ENCODE measurements at regions not wholly inside any gene's neighbourhood (a gene's known extent, or its start where the extent isn't known, plus 50 kb on each side); places are given as distances from the start of the nearest gene placed in this dataset.

DNA sequence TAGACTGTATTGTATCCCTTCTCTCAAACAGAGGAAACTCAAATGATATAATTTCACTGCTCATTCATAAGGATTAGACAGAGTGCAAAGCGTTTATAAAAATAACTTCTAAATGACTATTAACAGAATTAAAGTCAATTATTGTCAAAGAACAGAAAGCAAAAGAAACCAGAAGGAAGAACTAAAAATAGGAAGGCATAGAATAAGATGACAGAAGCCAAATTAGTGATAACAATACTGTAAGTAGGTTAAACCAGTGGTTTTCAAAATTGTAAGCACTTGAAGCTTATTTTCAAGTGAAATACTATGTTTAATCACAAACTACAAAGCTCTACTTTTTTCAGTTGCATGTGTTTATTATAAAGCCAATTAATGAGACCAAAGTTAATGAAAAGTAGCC is 305.2 kb downstream of the PPP1R2C start:
- TF ChIP-seq POLR2AphosphoS5 (IDR thresholded peaks at IDR 0.05): no peak
- TF ChIP-seq EP300 (IDR thresholded peaks at IDR 0.05): no peak
- no peak for TF ChIP-seq POLR2A (IDR thresholded peaks at IDR 0.05)
- TF ChIP-seq, protein P1, sequence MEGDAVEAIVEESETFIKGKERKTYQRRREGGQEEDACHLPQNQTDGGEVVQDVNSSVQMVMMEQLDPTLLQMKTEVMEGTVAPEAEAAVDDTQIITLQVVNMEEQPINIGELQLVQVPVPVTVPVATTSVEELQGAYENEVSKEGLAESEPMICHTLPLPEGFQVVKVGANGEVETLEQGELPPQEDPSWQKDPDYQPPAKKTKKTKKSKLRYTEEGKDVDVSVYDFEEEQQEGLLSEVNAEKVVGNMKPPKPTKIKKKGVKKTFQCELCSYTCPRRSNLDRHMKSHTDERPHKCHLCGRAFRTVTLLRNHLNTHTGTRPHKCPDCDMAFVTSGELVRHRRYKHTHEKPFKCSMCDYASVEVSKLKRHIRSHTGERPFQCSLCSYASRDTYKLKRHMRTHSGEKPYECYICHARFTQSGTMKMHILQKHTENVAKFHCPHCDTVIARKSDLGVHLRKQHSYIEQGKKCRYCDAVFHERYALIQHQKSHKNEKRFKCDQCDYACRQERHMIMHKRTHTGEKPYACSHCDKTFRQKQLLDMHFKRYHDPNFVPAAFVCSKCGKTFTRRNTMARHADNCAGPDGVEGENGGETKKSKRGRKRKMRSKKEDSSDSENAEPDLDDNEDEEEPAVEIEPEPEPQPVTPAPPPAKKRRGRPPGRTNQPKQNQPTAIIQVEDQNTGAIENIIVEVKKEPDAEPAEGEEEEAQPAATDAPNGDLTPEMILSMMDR (IDR thresholded peaks at IDR 0.05): no peak
- H3K27ac ChIP-seq: no peak overlapping the region
- no peaks in the 10 kb centered on the region for H3K36me3 ChIP-seq
- no peaks in the 10 kb centered on the region for H3K4me1 ChIP-seq
- no peak for ATAC-seq
- no peaks in the 10 kb centered on the region for H3K27me3 ChIP-seq
- no peak overlapping the region for H3K4me3 ChIP-seq
- WGBS, 2 donors (ENCODE audit: low coverage in 1 of 2): 18 to 38% methylated on average over 1 of the region's 1 CpG
- no peaks in the 10 kb centered on the region for H3K9me3 ChIP-seq

- H3K27ac ChIP-seq: no peak overlapping the region
- H3K4me1 ChIP-seq: no peaks in the 10 kb centered on the region
- no peaks in the 10 kb centered on the region for H3K36me3 ChIP-seq
- no peak for ATAC-seq
- no peaks in the 10 kb centered on the region for H3K9me3 ChIP-seq
- TF ChIP-seq POLR2AphosphoS5 (IDR thresholded peaks at IDR 0.05) (no peak), EP300 (IDR thresholded peaks at IDR 0.05) (no peak), POLR2A (IDR thresholded peaks at IDR 0.05) (no peak)
- TF ChIP-seq, protein P1 (IDR thresholded peaks at IDR 0.05): no peak
- no peaks in the 10 kb centered on the region for H3K27me3 ChIP-seq
- H3K4me3 ChIP-seq: no peak overlapping the region
- 86% methylated on average over 4 of the region's 4 CpGs; no CpG with 5 or more reads in 1 of the 2 donors for WGBS, 2 donors (ENCODE audit: low coverage in 1 of 2)
Measured at GRCh38 chrX:42466332-42467046, 311.5 kb downstream of the PPP1R2C start.

- no peaks in the 10 kb centered on the region for H3K4me1 ChIP-seq
- no peak for ATAC-seq
- H3K9me3 ChIP-seq: no peaks in the 10 kb centered on the region
- H3K4me3 ChIP-seq: no peak overlapping the region
- H3K27ac ChIP-seq: no peak overlapping the region
- no peaks in the 10 kb centered on the region for H3K36me3 ChIP-seq
- TF ChIP-seq EP300 (IDR thresholded peaks at IDR 0.05) (no peak), POLR2A (IDR thresholded peaks at IDR 0.05) (no peak), POLR2AphosphoS5 (IDR thresholded peaks at IDR 0.05) (no peak)
- TF ChIP-seq, protein P1 (IDR thresholded peaks at IDR 0.05): no peak
- H3K27me3 ChIP-seq: no peaks in the 10 kb centered on the region
- 100% methylated on average over 1 of the region's 1 CpG; no CpG with 5 or more reads in 1 of the 2 donors for WGBS, 2 donors (ENCODE audit: low coverage in 1 of 2)
Measured at GRCh38 chrX:42465821-42466220, 312.1 kb downstream of the PPP1R2C start.

DNA sequence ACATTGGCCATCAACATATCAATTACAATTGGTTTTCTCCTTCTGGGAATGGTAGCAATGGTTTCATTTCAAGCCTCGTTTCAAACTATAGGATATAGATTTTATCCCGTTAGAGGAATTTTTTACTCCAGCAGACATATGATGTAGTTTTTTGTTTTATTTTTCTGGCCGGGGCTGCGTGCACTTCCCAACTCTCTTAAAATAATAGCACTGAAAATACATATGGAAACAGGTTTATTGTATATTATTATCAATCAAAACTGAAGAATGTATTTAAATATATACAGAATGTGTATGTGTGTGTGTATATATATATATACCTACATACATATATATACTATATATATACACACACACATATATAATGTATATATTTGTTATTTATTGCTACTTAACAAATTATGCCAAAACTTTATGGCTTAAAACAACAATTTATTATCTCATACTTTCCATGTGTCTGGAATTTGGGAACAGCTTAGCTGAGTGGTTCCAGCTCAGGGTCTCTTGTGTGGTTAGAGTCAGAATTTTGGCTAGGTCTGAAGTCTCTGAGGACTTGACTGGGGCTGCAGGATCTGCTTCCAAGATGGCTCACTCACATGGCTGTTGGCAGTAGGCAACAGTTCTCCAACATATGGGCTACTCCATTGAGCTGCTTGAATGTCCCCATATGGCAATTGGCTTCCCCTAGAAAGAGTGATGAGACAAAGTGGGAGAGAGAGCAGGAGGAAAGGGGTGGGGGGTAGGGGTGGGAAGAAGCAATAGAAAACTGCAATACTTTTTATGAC is 314.1 kb downstream of the PPP1R2C start:
- no peaks in the 10 kb centered on the region for H3K4me1 ChIP-seq
- no peaks in the 10 kb centered on the region for H3K9me3 ChIP-seq
- no peak overlapping the region for H3K4me3 ChIP-seq
- no peak for ATAC-seq
- 84 to 87% methylated on average over 3 to 4 of the region's 4 CpGs for WGBS, 2 donors (ENCODE audit: low coverage in 1 of 2)
- no peak for TF ChIP-seq POLR2AphosphoS5 (IDR thresholded peaks at IDR 0.05)
- no peak for TF ChIP-seq EP300 (IDR thresholded peaks at IDR 0.05)
- TF ChIP-seq, protein P1 (IDR thresholded peaks at IDR 0.05): no peak
- TF ChIP-seq POLR2A (IDR thresholded peaks at IDR 0.05): no peak
- no peaks in the 10 kb centered on the region for H3K27me3 ChIP-seq
- no peak overlapping the region for H3K27ac ChIP-seq
- no peaks in the 10 kb centered on the region for H3K36me3 ChIP-seq

DNA sequence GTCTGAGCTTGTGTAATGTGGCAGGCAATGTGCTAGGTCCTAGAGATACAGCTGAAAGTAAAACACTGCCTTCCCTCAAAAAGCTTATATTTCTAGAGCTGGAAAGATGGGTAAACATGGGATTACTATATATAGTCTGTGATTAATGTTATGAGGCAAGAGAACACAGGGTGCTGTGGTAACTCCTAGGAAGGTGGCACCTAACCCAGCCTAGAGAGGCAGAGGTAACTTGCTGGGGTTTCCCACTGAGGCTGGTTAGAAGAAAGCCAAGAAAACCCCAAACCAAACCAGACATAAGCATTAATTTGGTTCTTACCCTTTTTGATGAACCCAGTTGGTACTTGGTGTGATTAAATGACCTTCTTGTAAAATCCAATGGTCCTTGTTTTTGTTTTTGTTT is 315.0 kb downstream of the PPP1R2C start:
- Histone ChIP-seq H3K4me1 (no peaks in the 10 kb centered on the region), H3K27me3 (no peaks in the 10 kb centered on the region), H3K9me3 (no peaks in the 10 kb centered on the region), H3K4me3 (no peak overlapping the region), H3K27ac (no peak overlapping the region), H3K36me3 (no peaks in the 10 kb centered on the region)
- no peak for ATAC-seq
- TF ChIP-seq EP300 (IDR thresholded peaks at IDR 0.05) (no peak), POLR2AphosphoS5 (IDR thresholded peaks at IDR 0.05) (no peak), POLR2A (IDR thresholded peaks at IDR 0.05) (no peak)
- TF ChIP-seq, protein P1 (IDR thresholded peaks at IDR 0.05): no peak

Measured in gastroesophageal sphincter (tissue), 4 donors.